Epithelial cell of esophagus (primary cell): ENCODE measurements at regions not wholly inside any gene's neighbourhood (a gene's known extent, or its start where the extent isn't known, plus 50 kb on each side); places are given as distances from the start of the nearest gene placed in this dataset.

Source experiments
- DNase-seq: peaks from one replicate; pipeline ENCODE4 v3.0.0; 2010; ENCODE audit warnings: low read depth
- H3K4me3 ChIP-seq: 2 replicates; pipeline ENCODE4 v1.5.1; 2011; ENCODE audit warnings: mild to moderate bottlenecking, low read length, control low read depth
- CTCF ChIP-seq: IDR thresholded peaks from 2 replicates; pipeline ENCODE4 v1.5.1; 2011; ENCODE audit warnings: low read depth, mild to moderate bottlenecking, low read length, control low read depth, inconsistent platforms; ENCODE audit not compliant: insufficient read depth; ENCODE audit errors: missing control alignments

- DNase-seq: peak; percentile 82
- H3K4me3 ChIP-seq: no peak overlapping the region
- TF ChIP-seq CTCF: no peak
Measured at GRCh38 chr3:170709046-170709445, 123.2 kb upstream of the SLC7A14 start.

GRCh38 chr3:170707899-170708298, 122.0 kb upstream of the SLC7A14 start:
- DNase-seq: peak; percentile 79
- H3K4me3 ChIP-seq: no peak overlapping the region
- TF ChIP-seq CTCF: no peak

GRCh38 chr3:170705131-170705530, 119.3 kb upstream of the SLC7A14 start:
- DNase-seq: no peak
- no peak overlapping the region for H3K4me3 ChIP-seq
- no peak for TF ChIP-seq CTCF

- no peak overlapping the region for H3K4me3 ChIP-seq
- peak; percentile 74 for DNase-seq
- TF ChIP-seq CTCF: no peak
Measured at GRCh38 chr3:170703121-170703588, 117.3 kb upstream of the SLC7A14 start.

GRCh38 chr3:170701696-170702678, 116.1 kb upstream of the SLC7A14 start:
- no peak for DNase-seq
- TF ChIP-seq CTCF: no peak

GRCh38 chr3:170700054-170700404, 114.2 kb upstream of the SLC7A14 start:
- no peak for TF ChIP-seq CTCF
- no peak for DNase-seq
- H3K4me3 ChIP-seq: no peak overlapping the region

More at GRCh38 chr3:170701696-170702678, 116.1 kb upstream of the SLC7A14 start:
- H3K4me3 ChIP-seq: no peak overlapping the region
